ENCODE measurements at regions not wholly inside any gene's neighbourhood (a gene's known extent, or its start where the extent isn't known, plus 50 kb on each side); places are given as distances from the start of the nearest gene placed in this dataset.

- ChIA-PET POLR2A (ENCODE audit: partially characterized antibody) (no interaction called here), CTCF (ENCODE audit: partially characterized antibody) (interaction anchor here (0.8 to 1.3 kb wide), 3 partner anchors 10 to 122 kb away, joined by 3 read pairs; no protein-coding TSS in a partner anchor)
- no peaks in the 10 kb centered on the region for H3K79me1 ChIP-seq (ENCODE audit: low read depth, low read length)
- H4K20me1 ChIP-seq (replicated peaks in 1 of 2; ENCODE audit: control insufficient read depth in 1 of 2, insufficient read depth in 2 of 2, low read length in 2 of 2) = no peaks in the 10 kb centered on the region
- no peak overlapping the region for H2BK12ac ChIP-seq (ENCODE audit: low read depth, low read length)
- no peak overlapping the region for H2BK15ac ChIP-seq (ENCODE audit: low read length)
- no peak overlapping the region for H3K9ac ChIP-seq (replicated peaks in 1 of 4; ENCODE audit: extremely low read depth in 1 of 4, low read depth in 3 of 4, low read length in 3 of 4)
- peaks cover 0 to 3% (median 0%) of the 10 kb centered on the region in 4 experiments; a peak in 2 of 7 replicates for H3K4me1 ChIP-seq (replicated peaks in 1 of 4; ENCODE audit: control insufficient read depth in 3 of 4, insufficient read depth in 4 of 4, low read length in 3 of 4)
- no peak overlapping the region for H2BK5ac ChIP-seq (ENCODE audit: low read depth, low read length)
- no peak overlapping the region for H2AFZ ChIP-seq (ENCODE audit: low read length)
- WGBS, 2 experiments (ENCODE audit: extremely low coverage in 1 of 2, insufficient coverage in 1 of 2, insufficient read length in 1 of 2, insufficient replicate concordance in 2 of 2, low coverage in 1 of 2, low lambda C conversion rate in 2 of 2, missing lambda C conversion rate in 1 of 2) = 93% methylated on average over 3 of the region's 3 CpGs; no CpG with 5 or more reads in 1 of the 2 experiments
- H3K4me2 ChIP-seq (ENCODE audit: insufficient read depth in 1 of 2, low read depth in 2 of 2, low read length in 2 of 2) = no peak overlapping the region
- no peak overlapping the region for H4K5ac ChIP-seq (ENCODE audit: insufficient read length, low read depth, low read length)
- H3K27me3 ChIP-seq (replicated peaks in 1 of 4; ENCODE audit: control insufficient read depth in 3 of 4, extremely low read depth in 1 of 4, insufficient read depth in 3 of 4, low read length in 3 of 4) = no peaks in the 10 kb centered on the region
- DNase-seq (ENCODE audit: low read depth in 1 of 2, low spot score in 2 of 2) = no peak
- no peak overlapping the region for H3K4me3 ChIP-seq (ENCODE audit: extremely low read depth in 1 of 4, insufficient read depth in 2 of 4, low read depth in 3 of 4, low read length in 4 of 4)
- H3K18ac ChIP-seq (ENCODE audit: extremely low read depth, low read length) = no peak overlapping the region
- H3K27ac ChIP-seq (ENCODE audit: low read depth, low read length) = no peak overlapping the region
- no peak overlapping the region for H2BK20ac ChIP-seq (ENCODE audit: low read length)
- no peak overlapping the region for H2BK120ac ChIP-seq (replicated peaks; ENCODE audit: low read depth, low read length)
- no peaks in the 10 kb centered on the region for H3K23me2 ChIP-seq (ENCODE audit: low read depth, low read length)
- FAIRE-seq = no peak
- H3K9me3 ChIP-seq (ENCODE audit: insufficient read depth in 2 of 2, low read depth in 1 of 2, low read length in 1 of 2) = no peaks in the 10 kb centered on the region; a peak in 1 of 4 replicates
- no peak overlapping the region for H3K56ac ChIP-seq (replicated peaks; ENCODE audit: insufficient read length, low read depth, low read length)
- no peak overlapping the region for H3K14ac ChIP-seq (ENCODE audit: insufficient read length)
- H3K4ac ChIP-seq (replicated peaks; ENCODE audit: insufficient read length, low read depth, low read length) = no peak overlapping the region
- no peak overlapping the region for H4K8ac ChIP-seq (ENCODE audit: extremely low read depth, insufficient read depth, low read length)
- H2AK5ac ChIP-seq (ENCODE audit: low read depth, low read length) = no peak overlapping the region
- H3K23ac ChIP-seq (ENCODE audit: insufficient read length) = no peak overlapping the region
- no peaks in the 10 kb centered on the region for H3K79me2 ChIP-seq (ENCODE audit: control insufficient read depth in 1 of 2, insufficient read depth in 2 of 2, low read length in 2 of 2)
- no peak overlapping the region for H4K91ac ChIP-seq (replicated peaks; ENCODE audit: insufficient read length, low read length)
- H3K36me3 ChIP-seq (ENCODE audit: control insufficient read depth in 2 of 4, insufficient read depth in 4 of 4, low read length in 3 of 4) = no peaks in the 10 kb centered on the region
- no peak for TF ChIP-seq PHF8 (conservative IDR thresholded peaks at IDR 0.05; ENCODE audit: low read depth, low read length)
Observed at GRCh38 chr3:124201226-124201625, 209.3 kb upstream of the ROPN1 start.
